ENCODE measurements at regions not wholly inside any gene's neighbourhood (a gene's known extent, or its start where the extent isn't known, plus 50 kb on each side); places are given as distances from the start of the nearest gene placed in this dataset.

DNA sequence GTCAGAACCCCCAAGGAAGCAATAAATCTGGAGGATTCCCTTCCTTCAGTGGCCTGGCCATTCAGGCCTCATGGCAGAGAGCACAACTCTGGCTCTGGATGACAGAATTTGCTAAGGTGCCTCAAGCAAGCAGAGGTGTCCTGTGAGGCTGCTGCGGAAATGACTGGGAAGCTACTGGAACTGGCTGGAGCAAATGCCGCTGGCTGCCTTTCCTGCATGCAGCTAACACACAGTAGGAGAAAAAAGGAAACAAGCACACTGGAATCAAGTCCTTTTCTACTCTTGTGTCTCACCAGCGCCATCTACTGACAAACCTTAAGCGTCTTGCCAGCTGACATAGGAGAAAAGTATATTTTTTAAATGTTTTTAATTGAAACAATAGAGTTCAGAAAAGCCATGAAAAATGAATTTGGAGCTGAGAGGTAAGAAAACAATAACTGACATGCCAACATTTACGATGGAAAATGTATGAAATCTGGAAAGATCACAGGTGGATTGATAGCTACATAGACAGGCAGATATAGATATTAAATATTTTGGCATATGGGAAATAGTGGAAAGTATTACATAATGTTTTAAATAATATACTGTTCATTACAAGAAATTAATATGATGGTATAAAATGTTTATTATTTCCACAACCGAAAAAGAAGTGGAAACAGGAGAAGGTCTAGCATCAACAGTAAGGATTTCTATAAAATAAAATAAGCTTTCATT lies 951.6 kb downstream of the ANKRD7 start:
- Mint-ChIP-seq H3K36me3 (ENCODE audit: low read depth, unreplicated experiment) (no peaks in the 10 kb centered on the region), H3K9me3 (ENCODE audit: unreplicated experiment) (no peaks in the 10 kb centered on the region), H3K27ac (ENCODE audit: unreplicated experiment) (no peak overlapping the region), H3K4me1 (ENCODE audit: low read depth, unreplicated experiment) (peaks cover 2% of the 10 kb centered on the region), H3K27me3 (ENCODE audit: low read depth, unreplicated experiment) (no peaks in the 10 kb centered on the region), H3K4me3 (ENCODE audit: unreplicated experiment) (no peak overlapping the region)
- Histone ChIP-seq H3K36me3 (ENCODE audit: insufficient read depth, low read length) (no peaks in the 10 kb centered on the region), H3K9ac (ENCODE audit: low read length) (no peak overlapping the region), H3K79me2 (ENCODE audit: insufficient read depth, low read length) (no peaks in the 10 kb centered on the region), H4K20me1 (ENCODE audit: insufficient read depth, low read length) (no peaks in the 10 kb centered on the region), H3K27ac (ENCODE audit: low read depth, low read length) (no peak overlapping the region), H3K4me2 (ENCODE audit: low read length) (peak overlapping the region; percentile 34), H2AFZ (ENCODE audit: low read depth, low read length) (peak overlapping the region; percentile 79), H3K27me3 (ENCODE audit: insufficient read depth, low read length) (no peaks in the 10 kb centered on the region), H3K4me3 (ENCODE audit: insufficient read depth, low read depth, low read length) (no peak overlapping the region), H3K9me3 (ENCODE audit: insufficient read depth, low read depth, low read length) (no peaks in the 10 kb centered on the region), H3K4me1 (ENCODE audit: insufficient read depth, low read length) (no peaks in the 10 kb centered on the region)
- DNase-seq (ENCODE audit: low read depth) (peak; percentile 47), FAIRE-seq (no peak)
- TF ChIP-seq EZH2 (IDR thresholded peaks at IDR 0.05; ENCODE audit: insufficient read depth, low read length) = no peak
- TF ChIP-seq, protein P1, sequence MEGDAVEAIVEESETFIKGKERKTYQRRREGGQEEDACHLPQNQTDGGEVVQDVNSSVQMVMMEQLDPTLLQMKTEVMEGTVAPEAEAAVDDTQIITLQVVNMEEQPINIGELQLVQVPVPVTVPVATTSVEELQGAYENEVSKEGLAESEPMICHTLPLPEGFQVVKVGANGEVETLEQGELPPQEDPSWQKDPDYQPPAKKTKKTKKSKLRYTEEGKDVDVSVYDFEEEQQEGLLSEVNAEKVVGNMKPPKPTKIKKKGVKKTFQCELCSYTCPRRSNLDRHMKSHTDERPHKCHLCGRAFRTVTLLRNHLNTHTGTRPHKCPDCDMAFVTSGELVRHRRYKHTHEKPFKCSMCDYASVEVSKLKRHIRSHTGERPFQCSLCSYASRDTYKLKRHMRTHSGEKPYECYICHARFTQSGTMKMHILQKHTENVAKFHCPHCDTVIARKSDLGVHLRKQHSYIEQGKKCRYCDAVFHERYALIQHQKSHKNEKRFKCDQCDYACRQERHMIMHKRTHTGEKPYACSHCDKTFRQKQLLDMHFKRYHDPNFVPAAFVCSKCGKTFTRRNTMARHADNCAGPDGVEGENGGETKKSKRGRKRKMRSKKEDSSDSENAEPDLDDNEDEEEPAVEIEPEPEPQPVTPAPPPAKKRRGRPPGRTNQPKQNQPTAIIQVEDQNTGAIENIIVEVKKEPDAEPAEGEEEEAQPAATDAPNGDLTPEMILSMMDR (IDR thresholded peaks at IDR 0.05; ENCODE audit: insufficient read depth, low read depth, low read length) = peak; percentile 80

DNA sequence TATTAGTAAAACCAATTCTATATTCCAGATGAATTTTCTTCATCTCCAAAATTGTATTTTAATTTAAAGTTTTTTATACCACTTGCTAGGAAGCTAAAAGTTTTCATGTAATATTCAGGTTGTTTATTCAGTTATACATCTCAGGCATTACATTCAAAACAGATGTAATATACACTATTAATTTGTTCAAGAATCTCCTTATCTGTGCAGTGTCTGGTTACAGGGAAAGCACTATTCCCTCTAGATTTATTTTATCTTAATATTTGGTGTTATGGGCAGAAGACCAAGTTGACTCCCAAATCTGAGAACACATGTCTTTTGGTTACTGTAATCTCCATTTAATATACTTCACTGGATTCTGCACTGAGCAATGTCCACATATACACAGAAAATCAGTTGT lies 953.4 kb downstream of the ANKRD7 start:
- no peak overlapping the region for H3K4me2 ChIP-seq (ENCODE audit: low read length)
- FAIRE-seq = no peak

More for the DNA sequence above, 953.4 kb downstream of the ANKRD7 start:
- no peak overlapping the region for H3K27ac Mint-ChIP-seq (ENCODE audit: unreplicated experiment)
- no peak overlapping the region for H2AFZ ChIP-seq (ENCODE audit: low read depth, low read length)
- H3K27me3 Mint-ChIP-seq (ENCODE audit: low read depth, unreplicated experiment) = no peaks in the 10 kb centered on the region
- no peak for DNase-seq (ENCODE audit: low read depth)
- H3K27me3 ChIP-seq (ENCODE audit: insufficient read depth, low read length) = no peaks in the 10 kb centered on the region
- H3K36me3 Mint-ChIP-seq (ENCODE audit: low read depth, unreplicated experiment) = no peaks in the 10 kb centered on the region
- H3K4me1 Mint-ChIP-seq (ENCODE audit: low read depth, unreplicated experiment) = peaks cover 2% of the 10 kb centered on the region
- H3K9ac ChIP-seq (ENCODE audit: low read length) = no peak overlapping the region
- H3K27ac ChIP-seq (ENCODE audit: low read depth, low read length) = no peak overlapping the region
- no peaks in the 10 kb centered on the region for H3K36me3 ChIP-seq (ENCODE audit: insufficient read depth, low read length)
- no peak overlapping the region for H3K4me3 ChIP-seq (ENCODE audit: insufficient read depth, low read depth, low read length)
- H4K20me1 ChIP-seq (ENCODE audit: insufficient read depth, low read length) = no peaks in the 10 kb centered on the region
- TF ChIP-seq, protein P1 (IDR thresholded peaks at IDR 0.05; ENCODE audit: insufficient read depth, low read depth, low read length) = no peak
- TF ChIP-seq EZH2 (IDR thresholded peaks at IDR 0.05; ENCODE audit: insufficient read depth, low read length) = no peak
- H3K79me2 ChIP-seq (ENCODE audit: insufficient read depth, low read length) = no peaks in the 10 kb centered on the region
- no peaks in the 10 kb centered on the region for H3K9me3 ChIP-seq (ENCODE audit: insufficient read depth, low read depth, low read length)
- H3K4me1 ChIP-seq (ENCODE audit: insufficient read depth, low read length) = no peaks in the 10 kb centered on the region
- no peak overlapping the region for H3K4me3 Mint-ChIP-seq (ENCODE audit: unreplicated experiment)
- no peaks in the 10 kb centered on the region for H3K9me3 Mint-ChIP-seq (ENCODE audit: unreplicated experiment)

Data from astrocyte (in vitro differentiated cells and primary cell).